ENCODE measurements at regions not wholly inside any gene's neighbourhood (a gene's known extent, or its start where the extent isn't known, plus 50 kb on each side); places are given as distances from the start of the nearest gene placed in this dataset.

DNA sequence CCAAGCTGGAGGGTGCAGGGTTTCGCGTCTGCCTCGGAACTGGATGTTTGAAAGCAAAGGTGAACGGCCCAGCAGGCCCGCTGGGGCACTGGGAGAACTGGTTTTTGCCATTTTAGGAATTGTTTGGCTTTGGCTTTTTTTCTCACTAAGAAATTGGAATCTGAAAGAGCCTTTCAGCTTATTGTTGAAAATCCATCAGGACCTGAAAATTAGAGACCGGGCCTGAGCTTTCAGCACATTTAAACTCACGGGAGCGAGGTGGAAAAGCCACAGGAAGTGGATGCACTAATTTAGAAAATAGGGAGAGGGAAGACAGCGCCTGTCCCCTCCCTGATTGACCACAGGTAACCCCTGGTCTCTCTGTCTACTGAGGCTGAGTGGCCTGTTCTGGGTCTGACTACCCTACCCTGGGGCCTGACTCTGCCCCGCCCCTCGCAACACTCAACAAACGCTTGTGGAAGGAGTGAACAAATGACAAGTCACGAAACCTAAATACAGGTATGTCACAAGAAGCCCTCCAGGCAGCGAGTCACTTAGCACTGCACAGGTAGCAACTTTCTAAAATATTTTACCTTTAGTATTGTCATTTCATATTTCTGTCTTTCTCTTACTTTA is 100.3 kb upstream of the MBOAT2 start:
- DNase-seq = no peak

DNA sequence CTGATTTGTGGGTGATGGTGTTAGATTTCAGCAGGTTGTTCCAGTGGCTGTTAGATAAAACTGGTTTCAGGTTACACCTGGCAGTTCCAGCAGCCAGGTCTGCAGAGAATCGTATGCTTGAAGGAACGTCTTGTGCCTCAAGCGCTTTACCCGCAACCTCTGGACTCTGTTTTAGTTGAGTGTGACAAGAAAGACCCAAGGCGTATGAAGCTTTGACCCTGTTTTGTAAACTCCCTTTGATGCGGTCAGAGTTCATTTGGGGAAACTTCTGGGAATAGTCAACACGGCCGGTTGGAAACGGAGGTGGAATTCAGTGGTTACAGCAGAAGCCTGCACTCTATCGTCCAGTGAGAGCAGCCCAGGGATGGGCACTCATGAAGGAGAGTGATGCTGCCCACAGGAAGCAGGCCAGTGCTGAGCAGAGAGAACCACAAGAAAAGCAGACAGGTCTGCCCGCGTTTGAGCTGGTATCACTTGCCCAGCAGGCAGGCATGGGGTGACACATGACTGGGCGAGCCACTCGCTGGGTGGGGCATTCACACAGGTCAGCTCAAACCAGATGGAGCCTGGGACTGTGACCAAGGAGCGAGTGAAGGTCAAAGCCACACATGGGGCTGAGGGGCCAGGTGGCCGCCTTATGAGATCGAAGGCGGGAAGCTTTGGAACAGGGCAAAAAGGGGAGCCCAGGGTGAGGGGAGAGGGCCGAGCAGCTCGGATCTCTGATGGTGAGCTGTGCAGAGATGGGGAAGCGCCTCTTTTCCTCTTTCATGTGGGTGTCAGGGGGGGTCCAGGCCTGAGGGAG is 99.6 kb upstream of the MBOAT2 start:
- no peak for DNase-seq

DNA sequence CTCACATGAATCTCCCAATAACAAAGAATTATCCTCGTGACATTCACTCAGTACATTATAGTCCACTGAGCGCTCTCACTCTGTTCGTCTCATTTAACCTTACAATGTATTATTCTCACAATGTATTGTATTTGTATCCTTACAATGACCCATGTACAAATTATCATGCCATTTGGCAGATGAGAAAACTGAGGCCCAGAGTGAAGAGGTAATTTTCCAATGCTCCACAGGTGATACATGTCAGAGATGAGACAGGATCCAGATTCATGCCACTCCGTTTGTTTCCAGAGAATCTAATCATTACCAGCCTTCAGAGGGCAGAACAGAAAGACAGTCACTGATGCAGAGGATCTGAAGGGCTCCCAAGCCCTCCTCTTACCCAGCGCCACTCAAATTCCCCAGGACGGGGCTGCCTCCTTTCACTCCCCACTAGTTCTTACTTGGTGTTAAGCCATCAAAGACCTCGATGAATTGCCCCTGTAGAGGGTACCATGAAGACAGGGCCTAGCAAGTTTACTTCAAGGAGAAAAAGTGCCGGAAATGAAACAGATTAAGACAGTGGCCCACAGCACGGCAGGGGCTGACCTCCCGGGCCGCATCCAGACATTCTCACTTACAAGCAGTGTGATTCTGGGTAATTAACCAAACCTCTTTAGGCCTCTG is 98.4 kb upstream of the MBOAT2 start:
- no peak for DNase-seq

DNA sequence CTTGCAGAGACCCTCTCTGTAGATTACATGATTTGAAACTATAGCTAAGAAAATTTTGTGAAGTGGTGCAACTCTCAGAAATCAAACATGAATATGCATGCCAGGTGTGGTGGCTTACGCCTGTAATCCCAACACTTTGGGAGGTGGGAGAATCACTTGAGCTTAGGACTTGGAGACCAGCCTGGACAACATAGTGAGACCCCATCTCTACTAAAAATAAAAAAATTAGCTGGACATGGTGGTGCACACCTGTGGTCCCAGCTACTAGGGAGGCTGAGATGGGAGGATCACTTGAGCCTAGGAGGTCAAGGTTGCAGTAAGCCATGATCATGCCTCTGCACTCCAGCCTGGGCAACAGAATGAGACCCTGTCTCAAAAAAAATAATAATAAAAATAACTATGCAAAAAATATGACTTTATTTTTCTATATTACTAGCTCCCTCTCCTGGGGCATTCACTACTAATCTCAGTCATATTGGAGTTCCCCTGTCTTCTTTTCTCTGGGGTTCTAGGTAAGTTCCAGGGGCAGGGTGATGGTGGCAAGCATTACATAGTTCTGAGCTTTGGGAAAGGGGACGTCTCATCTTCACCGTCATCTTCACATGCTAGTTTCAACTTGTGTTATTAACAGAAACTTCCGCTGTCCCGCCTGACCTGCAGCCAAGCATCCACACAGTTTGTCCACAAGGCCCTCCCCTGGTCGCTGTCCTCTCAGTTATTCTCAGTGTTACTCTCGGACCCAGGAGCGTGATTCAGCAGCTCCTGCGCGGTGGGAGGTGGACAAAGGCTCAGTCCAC is 96.8 kb upstream of the MBOAT2 start:
- no peak for DNase-seq

DNA sequence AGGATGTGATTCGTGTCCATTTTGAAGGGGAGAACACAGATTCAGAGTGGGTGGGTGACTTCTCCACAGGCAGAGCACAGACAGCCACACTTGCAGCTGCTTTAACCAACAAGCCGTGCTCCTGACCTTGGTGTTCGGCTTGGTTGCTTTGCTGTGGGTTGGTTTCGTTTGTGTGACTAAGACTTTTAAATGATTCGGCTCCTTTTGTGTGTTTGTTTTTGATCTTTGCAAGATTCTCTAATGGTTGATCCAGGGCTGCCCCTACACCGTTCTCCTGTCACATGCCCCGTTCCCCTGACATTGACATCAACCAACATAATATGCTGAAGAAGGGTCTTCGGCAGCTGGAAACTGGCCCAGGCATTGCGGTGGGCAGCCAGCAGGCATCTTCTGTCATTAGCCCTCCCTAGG is 95.9 kb upstream of the MBOAT2 start:
- DNase-seq = peak; percentile 10

DNA sequence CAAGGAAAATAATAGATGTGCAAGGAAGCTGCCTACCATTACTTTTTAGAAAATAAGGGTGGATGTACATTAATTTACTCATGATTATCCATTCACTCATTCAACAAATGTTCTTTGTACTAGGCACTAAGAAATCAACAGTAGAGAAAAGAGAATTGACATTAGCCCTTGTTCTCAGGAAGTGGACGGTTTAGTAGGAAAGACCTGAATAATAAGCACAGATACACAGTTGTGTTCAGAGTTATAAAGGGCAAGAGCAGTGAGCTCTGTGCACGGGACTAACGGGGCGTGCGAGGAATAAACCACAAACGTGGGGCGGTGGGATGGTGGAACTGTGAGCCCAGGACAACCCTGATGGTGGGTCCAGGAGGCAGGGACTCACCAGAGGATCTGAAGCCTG is 94.4 kb upstream of the MBOAT2 start:
- no peak for DNase-seq

DNA sequence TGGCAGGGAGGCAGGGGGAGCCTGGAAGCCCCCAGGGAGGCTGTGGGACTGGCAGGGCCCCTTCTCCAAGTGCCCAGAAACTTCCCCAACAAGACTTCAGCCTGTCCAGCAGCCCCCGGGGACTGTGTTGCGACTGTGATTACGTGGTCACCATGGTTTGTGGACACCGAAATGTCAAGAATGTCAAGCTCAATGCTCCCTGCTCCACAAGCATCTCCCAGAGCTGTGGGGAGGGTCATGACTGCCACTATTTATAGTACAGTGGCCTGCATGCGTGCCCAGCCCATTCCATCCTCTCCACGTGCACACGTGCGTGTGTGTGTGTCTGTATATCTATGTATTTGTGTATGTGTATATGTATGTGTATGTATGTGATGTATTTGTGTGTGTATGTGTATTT is 93.8 kb upstream of the MBOAT2 start:
- no peak for DNase-seq

DNA sequence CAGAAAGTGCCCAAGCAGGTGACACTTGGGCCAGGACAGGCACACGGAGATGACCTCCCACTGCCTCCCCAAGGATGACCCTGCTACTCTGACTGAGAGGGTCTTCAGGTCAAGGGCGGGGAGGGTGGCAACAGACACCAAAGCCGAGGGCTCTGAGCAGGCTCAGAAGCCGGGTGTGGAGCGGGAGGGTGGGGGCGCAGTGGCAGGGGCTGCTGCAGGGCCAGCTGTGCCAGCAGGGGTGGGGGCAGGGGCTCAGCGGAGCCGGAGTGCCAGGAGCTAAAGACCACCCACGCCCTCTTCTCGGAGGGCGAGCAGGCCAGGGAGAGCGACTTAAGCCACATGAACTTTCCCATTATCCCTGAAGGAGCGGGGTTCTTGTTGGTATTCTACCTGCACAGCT is 93.3 kb upstream of the MBOAT2 start:
- DNase-seq = no peak

DNA sequence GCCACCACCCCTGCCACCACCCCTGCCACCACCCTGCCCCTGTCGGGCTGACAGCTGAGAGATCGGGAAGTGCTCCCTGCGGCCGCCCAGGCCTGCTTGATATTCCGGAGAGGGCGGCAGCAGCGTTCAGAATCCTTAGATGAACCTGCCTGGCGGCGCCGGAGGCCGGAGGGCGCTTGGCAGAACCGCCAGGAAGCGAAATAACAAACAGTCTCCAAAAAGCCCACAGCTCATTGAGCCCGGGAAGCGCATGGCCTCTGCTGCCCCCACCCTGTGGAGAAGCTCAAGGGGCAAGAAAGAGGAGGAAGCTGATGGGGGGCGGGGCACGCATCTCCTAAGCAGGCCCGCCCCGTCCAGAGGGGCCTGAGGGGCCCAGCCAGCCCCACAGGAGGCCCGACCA is 92.2 kb upstream of the MBOAT2 start:
- DNase-seq = no peak

DNA sequence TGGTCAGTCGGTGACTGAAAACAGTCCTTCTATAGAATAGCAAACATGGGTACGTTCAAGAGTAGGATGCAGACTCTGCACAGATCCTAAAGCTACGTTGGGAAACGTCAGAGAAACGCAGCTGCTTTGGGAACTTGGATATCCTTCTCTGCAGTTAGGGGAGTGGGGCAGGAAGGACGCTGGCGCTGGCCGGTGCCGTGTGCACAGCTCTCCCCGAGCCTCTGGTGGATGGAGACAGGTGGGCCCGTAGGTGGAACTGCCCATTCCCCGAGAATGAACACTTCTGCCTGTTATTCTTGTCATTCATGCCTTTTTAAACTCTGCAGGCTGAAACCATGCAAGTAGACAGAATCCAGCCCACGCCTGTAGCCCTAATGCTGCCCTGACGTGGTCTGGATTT is 91.7 kb upstream of the MBOAT2 start:
- no peak for DNase-seq

DNA sequence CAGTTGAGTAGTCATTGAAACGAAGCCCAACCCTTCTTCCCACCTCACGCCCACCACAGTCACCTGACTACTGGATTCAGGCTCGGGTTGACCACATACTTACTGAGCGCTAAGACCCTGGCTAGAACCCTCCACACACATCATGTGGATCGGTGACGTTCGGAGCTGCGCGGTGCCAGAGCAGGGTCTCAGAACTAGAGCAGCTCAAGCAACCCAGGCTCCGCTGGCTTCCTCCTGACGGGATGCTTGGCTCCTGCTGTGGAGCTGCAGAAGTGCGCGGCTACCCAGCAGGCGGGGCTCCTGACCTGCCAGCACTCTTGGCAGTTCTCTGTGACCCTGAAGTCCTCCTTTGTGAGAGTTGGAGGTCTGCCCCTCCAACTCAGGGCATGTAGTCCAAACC is 90.6 kb upstream of the MBOAT2 start:
- DNase-seq = no peak

DNA sequence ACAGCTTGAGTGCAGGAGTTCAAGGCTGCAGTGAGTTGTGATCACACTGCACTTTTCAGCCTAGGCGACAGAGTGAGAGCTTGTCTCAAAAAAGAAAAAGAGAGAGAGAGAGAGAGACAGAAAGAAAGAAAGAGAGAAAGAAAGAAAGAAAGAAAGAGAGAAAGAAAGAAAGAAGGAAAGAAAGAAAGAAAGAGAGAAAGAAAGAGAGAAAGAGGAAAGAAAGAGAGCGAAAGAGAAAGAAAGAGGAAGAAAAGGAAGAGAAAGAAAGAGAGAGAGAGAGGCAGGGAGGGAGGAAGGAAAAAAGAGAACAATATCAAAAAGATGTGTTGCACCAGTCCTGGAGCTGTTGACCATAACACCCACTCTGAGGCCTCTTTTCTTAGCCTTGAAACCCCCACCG is 89.8 kb upstream of the MBOAT2 start:
- no peak for DNase-seq

DNA sequence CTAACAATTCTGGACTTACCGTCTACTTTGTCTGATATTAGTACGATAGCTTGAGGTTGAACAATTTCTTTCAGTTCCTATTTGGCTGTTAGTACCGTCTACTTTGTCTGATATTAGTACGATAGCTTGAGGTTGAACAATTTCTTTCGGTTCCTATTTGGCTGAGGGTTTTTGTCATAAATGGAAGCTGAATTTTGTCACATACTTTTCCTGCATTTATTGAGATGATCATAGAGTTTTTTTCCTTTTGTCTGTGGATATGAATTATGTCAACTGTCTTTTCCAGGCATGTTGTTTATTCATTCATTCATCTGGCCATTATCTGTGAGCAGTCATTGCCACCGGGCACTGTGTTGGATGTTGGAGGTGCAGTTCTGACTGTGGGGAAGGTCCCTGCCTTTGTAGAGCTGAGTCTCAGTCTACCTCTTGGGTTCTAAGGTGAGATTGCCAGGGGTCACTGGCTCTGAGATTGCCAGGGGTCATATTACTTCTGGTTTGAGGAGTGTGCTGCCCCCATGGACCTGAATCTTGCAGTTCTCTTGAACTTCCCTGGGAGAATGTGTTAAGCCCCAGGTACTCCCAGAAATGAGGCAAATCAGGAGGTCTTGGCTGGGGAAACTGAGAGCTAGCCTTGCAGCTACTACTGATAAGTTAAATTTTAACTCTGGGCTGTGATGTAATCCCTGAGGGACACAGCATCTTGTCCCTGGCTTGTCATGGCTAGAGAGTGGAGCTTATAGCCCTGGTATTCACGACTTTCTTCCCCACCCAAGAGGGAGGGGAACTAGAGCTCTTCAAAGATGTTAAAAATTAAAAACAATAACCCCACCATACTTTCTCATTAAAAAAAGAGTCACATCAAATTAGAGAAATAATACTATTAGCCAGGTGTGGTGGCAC is 89.1 kb upstream of the MBOAT2 start:
- no peak for DNase-seq

DNA sequence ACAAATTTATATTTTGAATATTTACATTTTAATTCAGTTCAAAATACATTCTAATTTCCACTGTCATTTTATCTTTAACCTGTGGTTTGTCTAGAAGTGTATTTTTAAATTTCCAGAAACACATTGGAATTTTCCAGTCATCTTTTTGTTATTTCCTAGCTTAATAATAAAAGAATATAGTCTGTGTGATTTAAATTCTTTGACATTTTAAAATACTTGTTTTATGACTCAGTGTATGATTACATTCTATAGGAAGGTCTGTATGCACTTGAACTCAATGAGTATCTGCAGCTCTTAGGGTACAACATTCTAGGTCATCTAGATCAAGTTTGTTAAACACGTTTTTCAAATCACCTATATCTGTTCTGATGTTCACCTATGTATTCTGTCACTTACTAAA is 88.3 kb upstream of the MBOAT2 start:
- no peak for DNase-seq

DNA sequence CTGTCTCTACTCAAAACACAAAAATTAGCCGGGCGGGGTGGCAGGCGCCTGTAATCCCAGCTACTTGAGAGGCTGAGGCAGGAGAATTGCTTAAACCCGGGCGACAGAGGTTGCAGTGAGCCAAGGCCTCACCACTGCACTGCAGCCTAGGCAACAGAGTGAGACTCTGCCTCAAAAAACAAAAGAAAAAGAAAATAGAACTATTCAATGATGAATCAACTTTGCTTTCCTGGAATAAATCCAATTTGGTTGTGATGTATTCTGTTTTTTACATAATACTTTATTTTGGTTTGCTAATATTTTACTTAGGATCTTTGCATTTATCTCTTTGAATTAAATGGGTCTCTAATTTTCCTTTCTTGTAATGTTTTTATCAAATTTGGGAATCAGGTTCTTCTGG is 86.3 kb upstream of the MBOAT2 start:
- DNase-seq = no peak

DNA sequence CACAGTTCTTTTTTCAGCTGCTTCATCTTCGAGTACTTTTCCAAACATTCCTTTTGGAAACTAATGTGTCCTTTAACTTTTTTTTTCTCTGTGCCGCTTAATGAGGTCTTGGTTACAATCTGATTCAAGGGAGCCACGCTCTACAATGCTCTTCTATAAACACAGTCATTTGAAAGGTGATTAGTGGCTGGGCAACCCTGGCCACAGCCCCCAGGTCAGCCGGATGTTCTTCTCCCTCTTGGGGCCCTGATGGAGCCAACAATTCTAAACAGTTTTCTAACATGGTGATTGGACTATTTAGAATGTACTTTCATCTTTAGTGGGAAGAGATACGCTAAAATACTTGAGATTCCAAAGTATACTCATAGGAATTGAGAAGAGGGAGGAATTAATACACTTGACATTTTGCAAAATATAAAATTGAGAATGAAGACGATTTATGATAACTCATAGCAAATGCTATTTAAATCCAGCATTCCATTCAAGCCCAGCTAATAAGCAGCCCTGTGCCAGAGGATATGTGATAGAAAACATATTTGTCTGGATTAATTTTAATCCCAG is 83.7 kb upstream of the MBOAT2 start:
- DNase-seq = no peak

DNA sequence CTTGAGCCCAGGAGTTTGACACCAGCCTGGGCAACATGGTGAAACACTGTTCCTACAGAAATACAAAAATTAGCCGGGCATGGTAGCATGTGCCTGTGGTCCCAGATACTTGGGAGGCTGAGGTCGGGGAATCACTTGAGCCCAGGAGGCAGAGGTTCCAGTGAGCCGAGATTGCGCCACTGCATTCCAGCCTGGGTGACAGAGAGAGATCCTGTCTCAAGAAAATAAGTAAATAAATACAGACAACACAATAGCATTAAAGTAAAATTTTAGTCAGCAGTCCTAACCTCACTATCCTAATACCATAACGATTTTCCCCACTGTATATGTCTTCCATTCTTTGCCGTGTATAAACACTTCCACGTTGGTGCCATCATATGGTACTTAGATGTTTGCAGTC is 83.0 kb upstream of the MBOAT2 start:
- DNase-seq = no peak

DNA sequence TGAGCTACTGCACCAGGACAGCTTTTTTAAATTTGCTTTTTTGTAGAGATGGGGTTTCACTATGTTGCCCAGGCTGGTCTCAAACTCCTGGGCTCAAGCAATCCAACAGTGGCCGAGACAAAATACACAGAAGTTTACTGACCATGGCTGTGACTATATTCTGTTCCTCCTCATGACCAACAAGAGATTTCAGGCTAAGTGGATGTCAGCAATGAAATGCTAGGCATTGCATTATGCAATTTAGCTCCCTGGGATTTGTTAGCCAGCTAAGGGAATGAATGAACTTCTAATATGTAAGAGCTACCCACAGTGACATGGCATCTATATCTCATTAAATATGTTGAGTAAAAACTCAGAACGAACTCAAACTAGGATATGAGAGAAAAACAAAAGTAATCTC is 81.9 kb upstream of the MBOAT2 start:
- DNase-seq = no peak

DNA sequence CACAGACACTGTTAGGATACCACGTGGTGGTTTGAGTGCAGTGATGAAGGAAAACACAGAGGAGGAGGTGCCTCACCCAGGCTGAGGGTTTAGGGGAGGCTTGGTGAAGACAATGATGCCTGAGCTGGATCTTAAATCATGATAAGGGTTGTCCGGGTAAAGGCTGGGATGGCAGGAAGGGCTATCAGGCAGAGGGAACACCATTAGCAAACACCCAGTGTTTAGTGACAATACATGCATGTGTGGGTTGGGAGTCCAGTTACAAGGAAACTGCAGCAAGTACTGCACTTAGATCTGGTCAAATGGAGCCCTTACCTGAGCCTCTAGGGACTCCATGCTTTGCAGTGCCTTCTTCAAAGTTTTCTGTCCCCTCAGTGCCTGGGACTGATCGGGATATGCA is 79.8 kb upstream of the MBOAT2 start:
- DNase-seq = no peak

DNA sequence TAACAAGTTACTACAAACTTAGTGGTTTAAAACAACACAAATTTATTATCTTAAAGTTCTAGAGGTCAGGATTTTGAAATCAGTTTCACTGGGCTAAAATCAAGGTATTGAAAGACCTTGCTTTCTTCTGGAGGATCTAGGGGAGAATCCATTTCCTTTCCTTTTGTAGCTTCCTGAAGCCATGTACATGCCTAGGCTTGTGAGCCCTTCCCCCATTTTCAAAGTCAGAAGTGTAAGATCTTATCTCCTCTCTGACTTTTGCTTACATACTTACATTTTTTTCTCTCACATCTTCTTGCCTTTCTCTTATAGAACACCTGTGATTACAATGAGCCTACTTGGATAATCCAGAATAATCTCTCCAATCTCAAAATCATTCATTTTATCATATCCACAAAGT is 78.7 kb upstream of the MBOAT2 start:
- DNase-seq = no peak

DNA sequence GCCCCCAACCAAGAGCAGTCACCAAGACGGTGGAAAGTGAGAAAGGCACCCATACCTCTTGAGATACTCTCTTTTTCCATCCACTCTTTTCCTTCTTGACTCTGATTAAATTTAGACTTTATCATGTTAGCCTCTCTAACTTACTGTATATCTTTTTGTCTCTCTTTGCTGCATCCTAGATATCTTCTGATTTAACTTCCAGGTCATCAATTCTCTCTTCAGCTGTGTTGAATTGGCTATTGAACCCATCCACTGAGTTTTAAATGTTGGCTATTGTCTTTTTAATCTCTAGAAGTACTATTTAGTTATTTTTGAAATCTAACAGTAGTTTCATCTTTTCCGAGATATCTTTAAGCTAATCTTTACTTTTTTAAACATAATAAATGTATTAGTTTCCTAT is 78.3 kb upstream of the MBOAT2 start:
- no peak for DNase-seq

DNA sequence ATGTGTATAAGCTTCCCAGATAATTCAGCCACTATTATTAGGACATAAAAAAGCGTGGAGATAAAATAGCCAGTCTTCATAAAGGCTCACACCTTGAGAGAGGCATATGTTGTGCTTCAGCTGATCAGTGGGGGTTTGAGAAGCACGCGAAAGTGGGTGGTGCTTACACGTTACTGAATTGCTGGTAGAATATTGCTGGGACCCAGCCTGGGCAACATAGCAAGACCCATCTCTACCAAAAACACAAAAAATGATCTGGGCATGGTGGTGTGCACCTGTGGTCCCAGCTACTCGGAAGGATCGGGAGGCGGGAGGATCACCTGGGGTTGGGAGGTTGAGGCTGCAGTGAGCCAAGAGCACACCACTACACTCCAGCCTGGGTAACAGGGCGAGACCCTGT is 74.9 kb upstream of the MBOAT2 start:
- DNase-seq = no peak

Measured in stimulated activated CD4-positive, alpha-beta T cell treated with anti-CD3 and anti-CD28 coated beads, Interleukin-4, amount 100 ng/mL, for 24 hours (primary cell).